H9 (cell line): ENCODE measurements at regions not wholly inside any gene's neighbourhood (a gene's known extent, or its start where the extent isn't known, plus 50 kb on each side); places are given as distances from the start of the nearest gene placed in this dataset.

Experiments used
- DNase-seq: peaks from one replicate; pipeline ENCODE4 v3.0.0-alpha.2; 2017
- H2AFZ ChIP-seq: one replicate; pipeline ENCODE4 v1.6.1; 2013; ENCODE audit warnings: mild to moderate bottlenecking, low read length, control low read depth, moderate library complexity
- H2AK5ac ChIP-seq: 2 replicates; pipeline ENCODE4 v1.6.1; 2013; ENCODE audit warnings: low read length, control low read depth, mixed read lengths; ENCODE audit not compliant: insufficient read length
- H2BK120ac ChIP-seq: one replicate; pipeline ENCODE4 v1.6.1; 2013; ENCODE audit warnings: low read depth, mild to moderate bottlenecking, low read length, control low read depth, inconsistent platforms; ENCODE audit not compliant: poor library complexity, severe bottlenecking
- H2BK12ac ChIP-seq: 2 replicates; pipeline ENCODE4 v1.6.1; 2013; ENCODE audit warnings: low read length, control low read depth, mixed read lengths, low read depth; ENCODE audit not compliant: insufficient read length
- H2BK15ac ChIP-seq: 2 replicates; pipeline ENCODE4 v1.6.1; 2013; ENCODE audit warnings: low read depth, low read length, control low read depth
- H2BK20ac ChIP-seq: one replicate; pipeline ENCODE4 v1.6.1; 2013; ENCODE audit warnings: low read depth, mild to moderate bottlenecking, low read length, control low read depth, inconsistent platforms; ENCODE audit not compliant: poor library complexity, severe bottlenecking
- H2BK5ac ChIP-seq: 2 replicates; pipeline ENCODE4 v1.6.1; 2013; ENCODE audit warnings: low read length, control low read depth, mixed read lengths; ENCODE audit not compliant: insufficient read length
- H3K14ac ChIP-seq: 2 replicates; pipeline ENCODE4 v1.6.1; 2013; ENCODE audit warnings: low read length, control low read depth; ENCODE audit not compliant: insufficient read depth
- H3K18ac ChIP-seq: 2 replicates; pipeline ENCODE4 v1.6.1; 2013; ENCODE audit warnings: low read depth, mild to moderate bottlenecking, mixed read lengths, low read length, control low read depth; ENCODE audit not compliant: insufficient read length
- H3K23ac ChIP-seq: 2 replicates; pipeline ENCODE4 v1.6.1; 2013; ENCODE audit warnings: low read length, control low read depth, mixed read lengths, low read depth; ENCODE audit not compliant: insufficient read length
- H3K23me2 ChIP-seq: 2 replicates; pipeline ENCODE4 v1.6.1; 2013; ENCODE audit warnings: low read depth, mild to moderate bottlenecking, mixed read lengths, low read length, control low read depth; ENCODE audit not compliant: insufficient read length, poor library complexity, severe bottlenecking
- H3K27ac ChIP-seq: 2 replicates; pipeline ENCODE4 v1.5.1; 2013; ENCODE audit warnings: low read length, control low read depth, mixed read lengths, low read depth; ENCODE audit not compliant: insufficient read length
- H3K27me3 ChIP-seq: 2 replicates; pipeline ENCODE4 v1.6.1; 2013; ENCODE audit warnings: low read length, control low read depth, inconsistent platforms; ENCODE audit not compliant: insufficient read depth
- H3K4ac ChIP-seq: 2 replicates; pipeline ENCODE4 v1.6.1; 2013; ENCODE audit warnings: low read depth, mild to moderate bottlenecking, control low read depth, inconsistent platforms, low read length, moderate library complexity
- H3K4me1 ChIP-seq: 2 replicates; pipeline ENCODE4 v1.6.1; 2013; ENCODE audit warnings: low read length, control low read depth, inconsistent platforms; ENCODE audit not compliant: insufficient read depth
- H3K4me2 ChIP-seq: 2 replicates; pipeline ENCODE4 v1.6.1; 2013; ENCODE audit warnings: low read length, control low read depth, mixed read lengths; ENCODE audit not compliant: insufficient read length, insufficient read depth
- H3K56ac ChIP-seq: 2 replicates; pipeline ENCODE4 v1.6.1; 2013; ENCODE audit warnings: low read depth, mild to moderate bottlenecking, mixed read lengths, low read length, control low read depth; ENCODE audit not compliant: insufficient read length
- H3K79me1 ChIP-seq: 2 replicates; pipeline ENCODE4 v1.6.1; 2013; ENCODE audit warnings: low read depth, mild to moderate bottlenecking, moderate library complexity, low read length, control low read depth, inconsistent platforms; ENCODE audit not compliant: insufficient read depth, poor library complexity, severe bottlenecking
- H3K79me2 ChIP-seq: 2 replicates; pipeline ENCODE4 v1.6.1; 2013; ENCODE audit warnings: low read length, control low read depth, inconsistent platforms; ENCODE audit not compliant: insufficient read depth
- H3K9ac ChIP-seq: 2 replicates; pipeline ENCODE4 v1.6.1; 2013; ENCODE audit warnings: low read length, control low read depth, mixed read lengths; ENCODE audit not compliant: insufficient read length; ENCODE audit errors: extremely low read depth
- H3K9me3 ChIP-seq: one replicate; pipeline ENCODE4 v1.6.1; 2013; ENCODE audit warnings: low read depth, low read length, inconsistent platforms; ENCODE audit not compliant: control insufficient read depth
- H3T11ph ChIP-seq: one replicate; pipeline ENCODE4 v1.6.1; 2013; ENCODE audit warnings: mild to moderate bottlenecking, low read length, control low read depth, inconsistent platforms
- H4K20me1 ChIP-seq: one replicate; pipeline ENCODE4 v1.6.1; 2013; ENCODE audit not compliant: control insufficient read depth, insufficient read length, insufficient read depth
- H4K5ac ChIP-seq: 2 replicates; pipeline ENCODE4 v1.6.1; 2013; ENCODE audit warnings: low read depth, mild to moderate bottlenecking, mixed read lengths, low read length, control low read depth; ENCODE audit not compliant: insufficient read length
- H4K8ac ChIP-seq: replicated peaks from 2 replicates; pipeline ENCODE4 v1.6.1; 2013; ENCODE audit warnings: low read length, control low read depth, mixed read lengths, low read depth; ENCODE audit not compliant: insufficient read length
- H4K91ac ChIP-seq: 2 replicates; pipeline ENCODE4 v1.6.1; 2013; ENCODE audit warnings: low read depth, mild to moderate bottlenecking, moderate library complexity, mixed read lengths, low read length, control low read depth; ENCODE audit not compliant: insufficient read length
- H3K27ac Mint-ChIP-seq, 3 experiments: 2 replicates in 2 of 3; 3 replicates in 1 of 3; pipeline ENCODE4 v1.8.0; 2020 to 2021; ENCODE audit warnings: mixed read lengths in 3 of 3, mild to moderate bottlenecking in 1 of 3, moderate library complexity in 1 of 3
- H3K27me3 Mint-ChIP-seq: 2 replicates; pipeline ENCODE4 v1.8.0; 2021; ENCODE audit warnings: low read depth, mild to moderate bottlenecking, moderate library complexity, mixed read lengths
- H3K36me3 Mint-ChIP-seq, 3 experiments: 2 replicates in 2 of 3; 3 replicates in 1 of 3; pipeline ENCODE4 v1.8.0; 2020 to 2021; ENCODE audit warnings: low read depth in 3 of 3, mixed read lengths in 3 of 3; ENCODE audit not compliant: insufficient read depth in 1 of 3
- H3K4me1 Mint-ChIP-seq, 2 experiments: 2 replicates each; pipeline ENCODE4 v1.8.0; 2020; ENCODE audit warnings: mixed read lengths in 2 of 2
- H3K4me3 Mint-ChIP-seq, 2 experiments: 2 replicates in 1 of 2; 3 replicates in 1 of 2; pipeline ENCODE4 v1.8.0; 2020 to 2021; ENCODE audit warnings: mild to moderate bottlenecking in 2 of 2, mixed read lengths in 2 of 2, moderate library complexity in 1 of 2
- H3K9me3 Mint-ChIP-seq, 2 experiments: 2 replicates in 1 of 2; 3 replicates in 1 of 2; pipeline ENCODE4 v1.8.0; 2020; ENCODE audit warnings: mild to moderate bottlenecking in 2 of 2, mixed read lengths in 2 of 2, moderate library complexity in 1 of 2
- WGBS: extraction: QIAGEN DNeasy Blood & Tissue Kit; methylation state at CpG from one replicate; pipeline ENCODE4 v1.1.7; 2013; ENCODE audit warnings: missing lambda C conversion rate, low lambda C conversion rate, mixed read lengths; ENCODE audit not compliant: insufficient read length; ENCODE audit errors: extremely low coverage; 5-methylcytosine and 5-hydroxymethylcytosine counted together
- TF ChIP-seq, protein P1 (sequence below): fragments of 200-600 bp; sonication (generic); conservative IDR thresholded peaks from 3 replicates; pipeline ENCODE4 v1.8.0; 2021; ENCODE audit warnings: antibody characterized with exemption, mild to moderate bottlenecking

DNA sequence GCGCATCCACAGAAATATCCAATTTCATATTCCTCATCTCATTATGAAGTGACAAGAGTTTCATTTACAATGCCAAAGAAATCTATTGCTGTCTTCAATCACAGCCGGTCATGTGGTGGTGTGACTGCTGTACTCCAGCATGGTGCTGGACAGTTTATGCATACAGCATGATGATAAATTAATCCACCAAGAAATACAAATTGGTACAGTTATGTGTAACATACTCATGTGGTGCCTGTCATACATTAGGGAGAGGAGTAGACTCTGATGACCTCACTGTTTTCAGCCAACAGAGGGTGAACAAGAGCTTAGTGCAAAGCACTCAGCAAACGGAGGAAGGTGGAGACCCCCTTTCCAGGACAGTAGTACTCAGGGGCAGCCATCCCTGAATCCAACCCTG is 178.4 kb upstream of the SYNDIG1 start:
- H3K4me3 Mint-ChIP-seq, result no peak overlapping the region

More for the DNA sequence above, 178.4 kb upstream of the SYNDIG1 start:
- H4K5ac ChIP-seq, result no peak overlapping the region
- no peak overlapping the region for H2AFZ ChIP-seq
- H3K23ac ChIP-seq, result no peak overlapping the region
- no peak overlapping the region for H3K27ac Mint-ChIP-seq
- no CpG with 5 or more reads among the region's 3 CpGs for WGBS
- no peak overlapping the region for H4K8ac ChIP-seq
- no peak overlapping the region for H3K4me2 ChIP-seq
- no peaks in the 10 kb centered on the region for H3K9me3 ChIP-seq
- no peak overlapping the region for H2BK120ac ChIP-seq
- H3K4ac ChIP-seq, result no peak overlapping the region
- no peak overlapping the region for H2BK5ac ChIP-seq
- H3K4me1 ChIP-seq, result no peaks in the 10 kb centered on the region
- no peak overlapping the region for H3K27ac ChIP-seq
- H3K9ac ChIP-seq, result no peak overlapping the region
- no peaks in the 10 kb centered on the region for H3K27me3 Mint-ChIP-seq
- no peak overlapping the region for H3T11ph ChIP-seq
- H3K14ac ChIP-seq, result no peak overlapping the region
- no peak overlapping the region for H4K91ac ChIP-seq
- TF ChIP-seq, protein P1, sequence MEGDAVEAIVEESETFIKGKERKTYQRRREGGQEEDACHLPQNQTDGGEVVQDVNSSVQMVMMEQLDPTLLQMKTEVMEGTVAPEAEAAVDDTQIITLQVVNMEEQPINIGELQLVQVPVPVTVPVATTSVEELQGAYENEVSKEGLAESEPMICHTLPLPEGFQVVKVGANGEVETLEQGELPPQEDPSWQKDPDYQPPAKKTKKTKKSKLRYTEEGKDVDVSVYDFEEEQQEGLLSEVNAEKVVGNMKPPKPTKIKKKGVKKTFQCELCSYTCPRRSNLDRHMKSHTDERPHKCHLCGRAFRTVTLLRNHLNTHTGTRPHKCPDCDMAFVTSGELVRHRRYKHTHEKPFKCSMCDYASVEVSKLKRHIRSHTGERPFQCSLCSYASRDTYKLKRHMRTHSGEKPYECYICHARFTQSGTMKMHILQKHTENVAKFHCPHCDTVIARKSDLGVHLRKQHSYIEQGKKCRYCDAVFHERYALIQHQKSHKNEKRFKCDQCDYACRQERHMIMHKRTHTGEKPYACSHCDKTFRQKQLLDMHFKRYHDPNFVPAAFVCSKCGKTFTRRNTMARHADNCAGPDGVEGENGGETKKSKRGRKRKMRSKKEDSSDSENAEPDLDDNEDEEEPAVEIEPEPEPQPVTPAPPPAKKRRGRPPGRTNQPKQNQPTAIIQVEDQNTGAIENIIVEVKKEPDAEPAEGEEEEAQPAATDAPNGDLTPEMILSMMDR, result no peak
- DNase-seq, result no peak
- no peaks in the 10 kb centered on the region for H3K36me3 Mint-ChIP-seq
- H2BK20ac ChIP-seq, result no peak overlapping the region
- H3K56ac ChIP-seq, result no peak overlapping the region
- H2AK5ac ChIP-seq, result no peak overlapping the region
- no peak overlapping the region for H3K18ac ChIP-seq
- no peaks in the 10 kb centered on the region for H4K20me1 ChIP-seq
- H3K4me1 Mint-ChIP-seq, result peaks cover 6 to 9% of the 10 kb centered on the region in 2 experiments; a peak in 3 of 4 replicates
- no peaks in the 10 kb centered on the region for H3K79me2 ChIP-seq
- H3K27me3 ChIP-seq, result no peaks in the 10 kb centered on the region
- no peak overlapping the region for H2BK15ac ChIP-seq
- no peaks in the 10 kb centered on the region for H3K79me1 ChIP-seq
- no peaks in the 10 kb centered on the region for H3K9me3 Mint-ChIP-seq
- H3K23me2 ChIP-seq, result no peaks in the 10 kb centered on the region
- no peak overlapping the region for H2BK12ac ChIP-seq
